Nephron (organoid): ENCODE measurements at regions not wholly inside any gene's neighbourhood (a gene's known extent, or its start where the extent isn't known, plus 50 kb on each side); places are given as distances from the start of the nearest gene placed in this dataset.
A peak's percentile ranks its signal among the peaks of the same experiment; 100 is the strongest.
"Not testable (repeated sequence)": the region's sequence is repeated elsewhere in the genome, so short reads cannot be mapped to it uniquely, and the experiment has no call there.

Experiments used
- H3K27ac Mint-ChIP-seq, 3 experiments: 2 replicates each; pipeline ENCODE4 v1.8.0; 2020; ENCODE audit warnings: mixed read lengths in 3 of 3, mild to moderate bottlenecking in 2 of 3, moderate library complexity in 1 of 3
- H3K27me3 Mint-ChIP-seq: 2 replicates; pipeline ENCODE4 v1.8.0; 2021; ENCODE audit warnings: low read depth, mild to moderate bottlenecking, moderate library complexity, mixed read lengths
- H3K36me3 Mint-ChIP-seq: 2 replicates; pipeline ENCODE4 v1.8.0; 2020; ENCODE audit warnings: low read depth, mixed read lengths
- H3K4me1 Mint-ChIP-seq: 2 replicates; pipeline ENCODE4 v1.8.0; 2020; ENCODE audit warnings: mixed read lengths
- H3K4me3 Mint-ChIP-seq, 3 experiments: 2 replicates each; pipeline ENCODE4 v1.8.0; 2020; ENCODE audit warnings: mild to moderate bottlenecking in 3 of 3, mixed read lengths in 3 of 3, moderate library complexity in 2 of 3
- H3K9me3 Mint-ChIP-seq: 2 replicates; pipeline ENCODE4 v1.8.0; 2020; ENCODE audit warnings: mixed read lengths
- CTCF ChIP-seq, 3 experiments: fragments of 200-600 bp; sonication (generic); IDR thresholded peaks; one replicate each; pipeline ENCODE4 v1.5.0; 2021; ENCODE audit warnings: antibody characterized with exemption in 3 of 3; ENCODE audit not compliant: unreplicated experiment in 3 of 3

GRCh38 chr3:27637346-27637995 lies 84.7 kb downstream of the EOMES start:
- Mint-ChIP-seq H3K9me3 (no peaks in the 10 kb centered on the region), H3K27ac (no peak overlapping the region), H3K4me1 (peaks cover 6% of the 10 kb centered on the region), H3K36me3 (no peaks in the 10 kb centered on the region), H3K4me3 (no peak overlapping the region), H3K27me3 (no peaks in the 10 kb centered on the region)
- no peak for TF ChIP-seq CTCF (IDR thresholded peaks at IDR 0.05; ENCODE audit: unreplicated experiment in 3 of 3)

- Mint-ChIP-seq H3K27ac (peak overlapping the region in 2 of 3 experiments; percentile 58 to 67), H3K4me3 (peak overlapping the region in 1 of 3 experiments; percentile 30)
- H3K9me3 Mint-ChIP-seq, H3K4me1 Mint-ChIP-seq, H3K27me3 Mint-ChIP-seq, H3K36me3 Mint-ChIP-seq: not testable (repeated sequence)
These were observed 87.1 kb downstream of the EOMES start for GRCh38 chr3:27635006-27635405.

GRCh38 chr3:27633224-27633545 lies 88.9 kb downstream of the EOMES start:
- Mint-ChIP-seq H3K27me3 (no peaks in the 10 kb centered on the region), H3K4me3 (peak overlapping the region; percentile 82 to 88 (median 84)), H3K36me3 (no peaks in the 10 kb centered on the region), H3K4me1 (peaks cover 6% of the 10 kb centered on the region), H3K9me3 (no peaks in the 10 kb centered on the region), H3K27ac (peak overlapping the region; percentile 55 to 79 (median 63))
- no peak for TF ChIP-seq CTCF (IDR thresholded peaks at IDR 0.05; ENCODE audit: unreplicated experiment in 3 of 3)

- peak overlapping the region; percentile 83 to 88 (median 84) for H3K4me3 Mint-ChIP-seq
- peak overlapping the region; percentile 55 to 86 (median 79) for H3K27ac Mint-ChIP-seq
- peaks cover 6% of the 10 kb centered on the region for H3K4me1 Mint-ChIP-seq
- no peak for TF ChIP-seq CTCF (IDR thresholded peaks at IDR 0.05; ENCODE audit: unreplicated experiment in 3 of 3)
- no peaks in the 10 kb centered on the region for H3K9me3 Mint-ChIP-seq
- H3K27me3 Mint-ChIP-seq = no peaks in the 10 kb centered on the region
- H3K36me3 Mint-ChIP-seq = no peaks in the 10 kb centered on the region
These were observed 89.5 kb downstream of the EOMES start for GRCh38 chr3:27632431-27633223.

GRCh38 chr3:27630885-27631284 lies 91.2 kb downstream of the EOMES start:
- Mint-ChIP-seq H3K9me3 (no peaks in the 10 kb centered on the region), H3K27ac (no peak overlapping the region), H3K36me3 (no peaks in the 10 kb centered on the region), H3K4me1 (peaks cover 6% of the 10 kb centered on the region), H3K27me3 (no peaks in the 10 kb centered on the region), H3K4me3 (no peak overlapping the region)
- no peak for TF ChIP-seq CTCF (IDR thresholded peaks at IDR 0.05; ENCODE audit: unreplicated experiment in 3 of 3)

GRCh38 chr3:27629366-27629765 lies 92.8 kb downstream of the EOMES start:
- Mint-ChIP-seq H3K27me3 (no peaks in the 10 kb centered on the region), H3K4me1 (peaks cover 6% of the 10 kb centered on the region), H3K27ac (no peak overlapping the region), H3K4me3 (no peak overlapping the region), H3K36me3 (no peaks in the 10 kb centered on the region), H3K9me3 (no peaks in the 10 kb centered on the region)
- no peak for TF ChIP-seq CTCF (IDR thresholded peaks at IDR 0.05; ENCODE audit: unreplicated experiment in 3 of 3)
